GM23338 (cell line): ENCODE measurements at regions not wholly inside any gene's neighbourhood (a gene's known extent, or its start where the extent isn't known, plus 50 kb on each side); places are given as distances from the start of the nearest gene placed in this dataset.

Source experiments
- ATAC-seq: fragments of 200-7000 bp; cut with Tn5 transposase; 3 replicates; pipeline ENCODE4 v1.9.1; 2020
- DNase-seq: peaks from one replicate; pipeline ENCODE4 v3.0.0-alpha.2; 2015; ENCODE audit warnings: low spot score
- H2AFZ ChIP-seq: fragments of 200-600 bp; sonication (generic); 2 replicates; pipeline ENCODE4 v1.8.0; 2016; ENCODE audit warnings: antibody characterized with exemption, mild to moderate bottlenecking, moderate library complexity
- H3F3A ChIP-seq: fragments of 200-600 bp; sonication (generic); replicated peaks from 2 replicates; pipeline ENCODE4 v1.8.0; 2017; ENCODE audit warnings: antibody characterized with exemption, mixed run types, low read depth
- H3K27ac ChIP-seq: fragments of 200-600 bp; sonication (generic); 2 replicates; pipeline ENCODE4 v1.6.1; 2016; ENCODE audit warnings: low read depth
- H3K27me3 ChIP-seq: fragments of 200-600 bp; sonication (generic); 2 replicates; pipeline ENCODE4 v1.8.0; 2016; ENCODE audit warnings: mild to moderate bottlenecking, mixed run types, moderate library complexity; ENCODE audit not compliant: insufficient read depth
- H3K36me3 ChIP-seq: fragments of 200-600 bp; sonication (generic); 2 replicates; pipeline ENCODE4 v1.8.0; 2016; ENCODE audit warnings: mild to moderate bottlenecking; ENCODE audit not compliant: insufficient read depth
- H3K4me1 ChIP-seq: fragments of 200-600 bp; sonication (generic); 2 replicates; pipeline ENCODE4 v1.8.0; 2016; ENCODE audit warnings: mild to moderate bottlenecking, moderate library complexity; ENCODE audit not compliant: insufficient read depth
- H3K4me2 ChIP-seq: fragments of 200-600 bp; sonication (generic); 2 replicates; pipeline ENCODE4 v1.7.1; 2017; ENCODE audit warnings: mixed run types
- H3K4me3 ChIP-seq: fragments of 200-600 bp; sonication (generic); 2 replicates; pipeline ENCODE4 v1.6.1; 2016; ENCODE audit warnings: mixed run types
- H3K79me2 ChIP-seq: fragments of 200-600 bp; sonication (generic); replicated peaks from 2 replicates; pipeline ENCODE4 v1.8.0; 2017; ENCODE audit warnings: mild to moderate bottlenecking; ENCODE audit not compliant: insufficient read depth
- H3K9me2 ChIP-seq: fragments of 200-600 bp; sonication (generic); 2 replicates; pipeline ENCODE4 v1.8.0; 2017; ENCODE audit not compliant: insufficient read depth
- H4K20me1 ChIP-seq: fragments of 200-600 bp; sonication (generic); replicated peaks from 2 replicates; pipeline ENCODE4 v1.8.0; 2017; ENCODE audit warnings: mild to moderate bottlenecking; ENCODE audit not compliant: insufficient read depth
- H3K27ac Mint-ChIP-seq: 2 replicates; pipeline ENCODE4 v1.8.0; 2020; ENCODE audit warnings: inconsistent platforms, mild to moderate bottlenecking, moderate library complexity, mixed read lengths
- H3K27me3 Mint-ChIP-seq: 3 replicates; pipeline ENCODE4 v1.8.0; 2022; ENCODE audit warnings: low read depth, mild to moderate bottlenecking, moderate library complexity, mixed read lengths, inconsistent platforms; ENCODE audit not compliant: insufficient read depth, poor library complexity
- H3K36me3 Mint-ChIP-seq: 3 replicates; pipeline ENCODE4 v1.8.0; 2021; ENCODE audit warnings: low read depth, mild to moderate bottlenecking, inconsistent platforms, moderate library complexity, mixed read lengths
- H3K4me1 Mint-ChIP-seq: 3 replicates; pipeline ENCODE4 v1.8.0; 2020; ENCODE audit warnings: mild to moderate bottlenecking, inconsistent platforms, mixed read lengths
- H3K4me3 Mint-ChIP-seq: 3 replicates; pipeline ENCODE4 v1.8.0; 2021; ENCODE audit warnings: moderate library complexity, mild to moderate bottlenecking, inconsistent platforms, mixed read lengths
- H3K9me3 Mint-ChIP-seq: 3 replicates; pipeline ENCODE4 v1.8.0; 2020; ENCODE audit warnings: moderate library complexity, mild to moderate bottlenecking, inconsistent platforms, mixed read lengths
- EZH2 ChIP-seq: fragments of 200-600 bp; sonication (generic); IDR thresholded peaks from one replicate; pipeline ENCODE4 v1.8.0; 2017; ENCODE audit warnings: antibody characterized with exemption, mild to moderate bottlenecking, low read depth; ENCODE audit not compliant: unreplicated experiment
- ZNF331 ChIP-seq: fragments of 250-450 bp; sonication (Bioruptor Pico); IDR thresholded peaks from 2 replicates; pipeline ENCODE4 v1.5.0; 2020; ENCODE audit warnings: low read depth, mild to moderate bottlenecking, moderate library complexity
- TF ChIP-seq, protein P1 (sequence below): fragments of 250-450 bp; sonication (Bioruptor Pico); IDR thresholded peaks from 2 replicates; pipeline ENCODE4 v1.5.0; 2020; ENCODE audit warnings: mild to moderate bottlenecking, moderate library complexity

DNA sequence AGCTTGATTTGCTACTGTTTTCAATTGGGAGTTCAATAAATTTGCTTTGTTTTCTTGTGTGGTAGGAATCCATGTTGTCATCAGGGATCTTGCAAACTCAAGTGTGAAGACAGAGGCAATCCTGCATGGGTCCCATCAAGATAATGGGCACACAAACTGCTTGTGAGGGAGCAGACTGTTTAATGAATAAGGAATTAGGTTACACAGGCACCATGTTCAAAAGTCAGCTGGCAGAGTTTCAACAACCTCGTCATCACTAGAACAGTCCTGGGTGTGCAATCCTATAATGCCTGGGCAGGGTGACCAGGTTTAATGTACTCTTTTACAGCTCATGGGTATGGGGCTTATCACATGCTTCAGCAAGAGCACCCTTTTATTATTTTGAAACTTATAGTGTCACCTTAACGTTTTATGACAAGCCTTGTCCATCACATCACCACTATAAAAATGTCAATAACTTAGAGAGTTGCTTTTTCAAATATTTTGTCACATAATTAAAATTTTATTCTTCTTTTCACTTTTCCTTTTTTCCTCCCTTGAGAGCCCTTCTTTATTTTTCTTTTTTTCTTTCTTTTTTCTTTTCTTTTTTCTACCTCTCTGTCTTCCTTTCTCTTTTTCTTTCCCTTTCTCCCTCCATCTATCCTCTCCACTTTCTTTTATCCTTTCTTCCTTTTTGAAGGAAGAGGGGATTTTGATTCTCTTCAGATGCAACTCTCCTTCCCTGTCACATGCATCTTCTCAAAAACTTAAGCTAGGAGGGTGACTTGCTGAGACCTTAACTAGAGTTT is 252.2 kb upstream of the ATP2B1 start (continued):
- TF ChIP-seq, protein P1, sequence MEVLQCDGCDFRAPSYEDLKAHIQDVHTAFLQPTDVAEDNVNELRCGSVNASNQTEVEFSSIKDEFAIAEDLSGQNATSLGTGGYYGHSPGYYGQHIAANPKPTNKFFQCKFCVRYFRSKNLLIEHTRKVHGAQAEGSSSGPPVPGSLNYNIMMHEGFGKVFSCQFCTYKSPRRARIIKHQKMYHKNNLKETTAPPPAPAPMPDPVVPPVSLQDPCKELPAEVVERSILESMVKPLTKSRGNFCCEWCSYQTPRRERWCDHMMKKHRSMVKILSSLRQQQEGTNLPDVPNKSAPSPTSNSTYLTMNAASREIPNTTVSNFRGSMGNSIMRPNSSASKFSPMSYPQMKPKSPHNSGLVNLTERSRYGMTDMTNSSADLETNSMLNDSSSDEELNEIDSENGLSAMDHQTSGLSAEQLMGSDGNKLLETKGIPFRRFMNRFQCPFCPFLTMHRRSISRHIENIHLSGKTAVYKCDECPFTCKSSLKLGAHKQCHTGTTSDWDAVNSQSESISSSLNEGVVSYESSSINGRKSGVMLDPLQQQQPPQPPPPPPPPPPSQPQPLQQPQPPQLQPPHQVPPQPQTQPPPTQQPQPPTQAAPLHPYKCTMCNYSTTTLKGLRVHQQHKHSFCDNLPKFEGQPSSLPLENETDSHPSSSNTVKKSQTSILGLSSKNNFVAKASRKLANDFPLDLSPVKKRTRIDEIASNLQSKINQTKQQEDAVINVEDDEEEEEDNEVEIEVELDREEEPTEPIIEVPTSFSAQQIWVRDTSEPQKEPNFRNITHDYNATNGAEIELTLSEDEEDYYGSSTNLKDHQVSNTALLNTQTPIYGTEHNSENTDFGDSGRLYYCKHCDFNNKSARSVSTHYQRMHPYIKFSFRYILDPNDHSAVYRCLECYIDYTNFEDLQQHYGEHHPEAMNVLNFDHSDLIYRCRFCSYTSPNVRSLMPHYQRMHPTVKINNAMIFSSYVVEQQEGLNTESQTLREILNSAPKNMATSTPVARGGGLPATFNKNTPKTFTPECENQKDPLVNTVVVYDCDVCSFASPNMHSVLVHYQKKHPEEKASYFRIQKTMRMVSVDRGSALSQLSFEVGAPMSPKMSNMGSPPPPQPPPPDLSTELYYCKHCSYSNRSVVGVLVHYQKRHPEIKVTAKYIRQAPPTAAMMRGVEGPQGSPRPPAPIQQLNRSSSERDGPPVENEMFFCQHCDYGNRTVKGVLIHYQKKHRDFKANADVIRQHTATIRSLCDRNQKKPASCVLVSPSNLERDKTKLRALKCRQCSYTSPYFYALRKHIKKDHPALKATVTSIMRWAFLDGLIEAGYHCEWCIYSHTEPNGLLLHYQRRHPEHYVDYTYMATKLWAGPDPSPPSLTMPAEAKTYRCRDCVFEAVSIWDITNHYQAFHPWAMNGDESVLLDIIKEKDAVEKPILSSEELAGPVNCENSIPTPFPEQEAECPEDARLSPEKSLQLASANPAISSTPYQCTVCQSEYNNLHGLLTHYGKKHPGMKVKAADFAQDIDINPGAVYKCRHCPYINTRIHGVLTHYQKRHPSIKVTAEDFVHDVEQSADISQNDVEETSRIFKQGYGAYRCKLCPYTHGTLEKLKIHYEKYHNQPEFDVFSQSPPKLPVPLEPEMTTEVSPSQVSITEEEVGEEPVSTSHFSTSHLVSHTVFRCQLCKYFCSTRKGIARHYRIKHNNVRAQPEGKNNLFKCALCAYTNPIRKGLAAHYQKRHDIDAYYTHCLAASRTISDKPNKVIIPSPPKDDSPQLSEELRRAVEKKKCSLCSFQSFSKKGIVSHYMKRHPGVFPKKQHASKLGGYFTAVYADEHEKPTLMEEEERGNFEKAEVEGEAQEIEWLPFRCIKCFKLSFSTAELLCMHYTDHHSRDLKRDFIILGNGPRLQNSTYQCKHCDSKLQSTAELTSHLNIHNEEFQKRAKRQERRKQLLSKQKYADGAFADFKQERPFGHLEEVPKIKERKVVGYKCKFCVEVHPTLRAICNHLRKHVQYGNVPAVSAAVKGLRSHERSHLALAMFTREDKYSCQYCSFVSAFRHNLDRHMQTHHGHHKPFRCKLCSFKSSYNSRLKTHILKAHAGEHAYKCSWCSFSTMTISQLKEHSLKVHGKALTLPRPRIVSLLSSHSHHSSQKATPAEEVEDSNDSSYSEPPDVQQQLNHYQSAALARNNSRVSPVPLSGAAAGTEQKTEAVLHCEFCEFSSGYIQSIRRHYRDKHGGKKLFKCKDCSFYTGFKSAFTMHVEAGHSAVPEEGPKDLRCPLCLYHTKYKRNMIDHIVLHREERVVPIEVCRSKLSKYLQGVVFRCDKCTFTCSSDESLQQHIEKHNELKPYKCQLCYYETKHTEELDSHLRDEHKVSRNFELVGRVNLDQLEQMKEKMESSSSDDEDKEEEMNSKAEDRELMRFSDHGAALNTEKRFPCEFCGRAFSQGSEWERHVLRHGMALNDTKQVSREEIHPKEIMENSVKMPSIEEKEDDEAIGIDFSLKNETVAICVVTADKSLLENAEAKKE, result no peak

DNA sequence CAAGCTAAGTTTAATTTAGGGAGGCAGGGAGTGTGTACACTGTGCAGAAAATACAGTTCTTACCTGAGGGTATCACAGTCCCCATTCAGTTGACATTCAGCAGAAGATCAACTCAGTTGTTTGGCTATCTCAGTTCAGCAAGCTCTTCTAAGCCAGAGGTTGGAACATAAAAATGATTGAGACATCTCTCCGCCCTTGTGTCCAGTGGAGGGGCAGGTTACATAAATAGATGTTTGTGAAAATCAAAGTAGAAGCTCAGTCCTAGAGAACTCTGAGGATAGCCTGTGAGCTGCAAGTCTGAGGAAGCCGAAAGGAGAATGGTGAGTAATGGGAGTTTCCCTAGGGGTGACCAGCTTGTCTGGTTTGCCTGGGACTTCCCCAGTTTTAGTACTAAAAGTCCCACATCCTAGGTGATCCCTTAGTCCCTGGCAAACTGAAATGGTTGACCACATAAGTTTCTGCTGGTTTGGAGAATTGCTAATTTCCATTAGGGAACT is 251.4 kb upstream of the ATP2B1 start:
- Histone ChIP-seq H3K27ac (no peak overlapping the region), H3K36me3 (no peaks in the 10 kb centered on the region), H4K20me1 (no peaks in the 10 kb centered on the region), H3F3A (no peaks in the 10 kb centered on the region), H3K27me3 (no peaks in the 10 kb centered on the region), H2AFZ (no peak overlapping the region), H3K4me1 (peaks cover 4% of the 10 kb centered on the region; the same call in 1 of the 2 replicates), H3K79me2 (no peaks in the 10 kb centered on the region), H3K4me3 (no peak overlapping the region), H3K4me2 (no peak overlapping the region), H3K9me2 (no peaks in the 10 kb centered on the region)
- Mint-ChIP-seq H3K36me3 (no peaks in the 10 kb centered on the region), H3K4me3 (no peak overlapping the region), H3K9me3 (no peaks in the 10 kb centered on the region), H3K4me1 (peaks cover 2% of the 10 kb centered on the region; the same call in 2 of the 3 replicates), H3K27ac (no peak overlapping the region), H3K27me3 (peaks cover 2% of the 10 kb centered on the region)
- DNase-seq, result no peak
- TF ChIP-seq ZNF331 (CRISPR knock-in tag) (no peak), EZH2 (no peak)
- ATAC-seq, result no peak
